ENCODE measurements at regions not wholly inside any gene's neighbourhood (a gene's known extent, or its start where the extent isn't known, plus 50 kb on each side); places are given as distances from the start of the nearest gene placed in this dataset.

- DNase-seq: no peak
These were observed 332.6 kb upstream of the SALL3 start for GRCh38 chr18:78647018-78647417.

- no peak for DNase-seq
These were observed 330.2 kb upstream of the SALL3 start for GRCh38 chr18:78649421-78649820.

GRCh38 chr18:78650926-78651325 lies 328.7 kb upstream of the SALL3 start:
- no peak for DNase-seq

- DNase-seq: no peak
These were observed 327.5 kb upstream of the SALL3 start for GRCh38 chr18:78652001-78652545.

GRCh38 chr18:78655921-78656320 lies 323.7 kb upstream of the SALL3 start:
- no peak for DNase-seq

GRCh38 chr18:78656346-78656925 lies 323.2 kb upstream of the SALL3 start:
- DNase-seq: no peak

GRCh38 chr18:78658531-78658930 lies 321.1 kb upstream of the SALL3 start:
- DNase-seq: no peak

GRCh38 chr18:78659057-78659456 lies 320.6 kb upstream of the SALL3 start:
- DNase-seq: no peak

GRCh38 chr18:78659748-78660147 lies 319.9 kb upstream of the SALL3 start:
- DNase-seq: no peak

GRCh38 chr18:78660311-78660710 lies 319.3 kb upstream of the SALL3 start:
- no peak for DNase-seq

- no peak for DNase-seq
These were observed 318.3 kb upstream of the SALL3 start for GRCh38 chr18:78661316-78661715.

GRCh38 chr18:78662879-78663278 lies 316.7 kb upstream of the SALL3 start:
- DNase-seq: no peak

GRCh38 chr18:78664048-78664447 lies 315.6 kb upstream of the SALL3 start:
- DNase-seq: no peak

GRCh38 chr18:78664848-78665247 lies 314.8 kb upstream of the SALL3 start:
- no peak for DNase-seq

- no peak for DNase-seq
These were observed 314.0 kb upstream of the SALL3 start for GRCh38 chr18:78665644-78666043.

GRCh38 chr18:78666666-78667335 lies 312.8 kb upstream of the SALL3 start:
- DNase-seq: no peak

GRCh38 chr18:78670778-78671391 lies 308.7 kb upstream of the SALL3 start:
- DNase-seq: no peak

GRCh38 chr18:78671551-78671950 lies 308.1 kb upstream of the SALL3 start:
- no peak for DNase-seq

GRCh38 chr18:78672862-78673446 lies 306.7 kb upstream of the SALL3 start:
- no peak for DNase-seq

- no peak for DNase-seq
These were observed 305.9 kb upstream of the SALL3 start for GRCh38 chr18:78673516-78674321.

- no peak for DNase-seq
These were observed 304.4 kb upstream of the SALL3 start for GRCh38 chr18:78675231-78675630.

GRCh38 chr18:78676622-78677482 lies 302.8 kb upstream of the SALL3 start:
- DNase-seq: no peak
